D341Med (cell line): ENCODE measurements at regions not wholly inside any gene's neighbourhood (a gene's known extent, or its start where the extent isn't known, plus 50 kb on each side); places are given as distances from the start of the nearest gene placed in this dataset.

ENCODE experiments used
- DNase-seq: peaks from one replicate; pipeline ENCODE4 v3.0.0; 2012; ENCODE audit warnings: low spot score

DNA sequence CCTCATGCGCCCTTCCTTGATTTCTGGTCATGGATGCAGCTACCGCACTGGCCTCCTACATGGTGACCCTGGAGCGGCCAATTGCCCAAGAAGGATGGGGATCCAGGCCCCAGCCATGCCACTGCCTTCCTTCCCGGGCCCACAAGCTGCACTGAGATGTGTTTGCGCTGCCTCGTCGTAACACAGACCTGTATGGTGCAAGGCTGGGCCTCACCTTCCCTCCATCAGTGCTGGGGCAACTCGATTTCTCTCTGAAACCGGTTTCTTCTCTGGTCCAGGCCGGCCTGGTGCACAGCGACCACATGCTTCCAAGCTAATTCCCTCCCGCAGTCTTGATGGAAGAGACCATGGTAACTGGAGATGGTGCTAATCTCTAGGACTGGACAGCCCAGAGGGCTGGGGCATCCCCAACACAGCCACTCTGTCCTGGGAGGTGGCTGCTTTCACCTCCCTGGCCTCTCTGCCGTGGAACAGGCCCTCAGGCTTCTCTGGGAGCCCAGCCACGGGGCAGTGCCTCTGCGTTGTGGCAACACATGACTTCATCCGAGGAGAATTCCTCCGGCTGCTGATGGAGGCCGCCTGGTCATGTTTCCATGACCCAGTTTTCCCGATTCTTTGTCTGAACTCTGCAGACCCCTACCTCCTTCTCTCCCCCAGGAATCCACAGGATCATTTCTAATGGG is 184.2 kb downstream of the GLI2 start:
- DNase-seq, result no peak

GRCh38 chr2:120920454-120921148 is 184.9 kb downstream of the GLI2 start:
- no peak for DNase-seq

DNA sequence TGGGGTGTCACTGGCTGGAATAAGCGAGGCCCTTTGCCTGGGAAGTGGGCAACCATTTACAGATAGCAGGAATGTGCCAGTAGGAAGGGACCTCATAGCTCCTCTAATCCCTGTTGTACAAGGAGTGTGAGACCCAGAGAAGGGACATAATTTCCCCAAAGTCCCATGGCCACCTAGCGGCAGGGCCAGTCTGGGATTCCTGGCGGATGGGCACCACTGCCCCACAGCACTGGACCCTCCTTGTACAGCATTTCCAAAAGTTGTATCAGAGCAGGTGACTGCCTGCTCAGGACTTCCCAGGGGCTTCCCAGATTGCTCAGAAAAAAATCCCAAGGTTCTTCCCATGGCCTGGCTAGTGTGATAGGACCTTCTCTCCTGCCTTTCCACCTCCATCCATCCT is 185.8 kb downstream of the GLI2 start:
- no peak for DNase-seq

GRCh38 chr2:120922571-120923332 is 187.1 kb downstream of the GLI2 start:
- DNase-seq, result no peak

DNA sequence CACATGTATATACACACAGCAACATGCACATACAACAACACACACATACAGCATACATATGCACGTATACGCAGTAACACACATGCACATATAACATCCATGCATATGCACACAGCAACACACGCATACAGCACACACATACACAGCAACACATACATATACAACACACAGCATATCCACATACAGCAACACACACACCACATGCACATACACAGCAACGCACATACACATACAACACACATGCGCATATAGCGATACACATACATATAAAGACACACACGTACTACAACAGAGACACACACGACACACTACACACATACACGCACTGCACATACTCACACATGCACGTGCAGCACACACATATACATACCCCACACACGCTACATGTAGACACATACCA is 187.8 kb downstream of the GLI2 start:
- no peak for DNase-seq

- no peak for DNase-seq
These were observed 189.3 kb downstream of the GLI2 start for GRCh38 chr2:120924924-120925323.

DNA sequence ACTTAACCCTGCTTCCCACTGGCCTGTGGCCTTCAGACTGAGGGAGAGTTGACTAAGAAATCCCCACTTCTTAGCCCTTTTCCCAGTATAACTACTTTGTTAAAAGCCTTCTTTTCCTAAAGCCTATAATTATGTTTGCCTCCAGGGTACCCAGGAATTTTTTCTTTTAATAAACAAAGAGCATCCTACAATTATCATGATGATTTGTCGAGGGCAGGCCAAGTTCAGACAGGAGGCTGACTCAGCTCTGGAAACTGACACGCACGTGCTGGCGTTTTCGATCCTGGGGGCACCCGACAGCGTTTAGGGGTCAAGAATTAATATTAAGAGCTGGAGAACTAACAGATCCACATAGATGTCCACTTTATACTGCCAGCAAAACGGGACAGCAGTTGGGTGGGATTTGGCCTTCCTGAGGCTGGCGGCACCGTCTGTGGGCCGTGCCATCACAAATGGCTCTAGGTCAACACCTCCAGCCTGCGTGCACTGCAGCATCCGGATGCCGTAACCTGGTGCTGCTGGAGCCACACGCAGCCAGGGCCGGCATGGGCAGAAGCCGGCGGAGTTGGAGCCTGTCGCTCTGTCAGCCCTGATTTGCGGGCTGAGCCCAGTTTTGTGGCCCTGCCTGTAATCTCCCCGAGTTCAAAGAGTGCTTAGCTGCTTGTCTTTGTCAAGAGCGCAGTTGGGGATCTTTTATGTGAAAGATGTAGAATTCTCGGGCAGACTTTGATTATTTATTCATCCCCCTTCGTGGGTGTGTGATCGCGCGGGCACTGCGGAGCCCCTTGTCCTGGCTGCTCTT is 191.0 kb downstream of the GLI2 start:
- no peak for DNase-seq

GRCh38 chr2:120927265-120927628 is 191.6 kb downstream of the GLI2 start:
- no peak for DNase-seq

DNA sequence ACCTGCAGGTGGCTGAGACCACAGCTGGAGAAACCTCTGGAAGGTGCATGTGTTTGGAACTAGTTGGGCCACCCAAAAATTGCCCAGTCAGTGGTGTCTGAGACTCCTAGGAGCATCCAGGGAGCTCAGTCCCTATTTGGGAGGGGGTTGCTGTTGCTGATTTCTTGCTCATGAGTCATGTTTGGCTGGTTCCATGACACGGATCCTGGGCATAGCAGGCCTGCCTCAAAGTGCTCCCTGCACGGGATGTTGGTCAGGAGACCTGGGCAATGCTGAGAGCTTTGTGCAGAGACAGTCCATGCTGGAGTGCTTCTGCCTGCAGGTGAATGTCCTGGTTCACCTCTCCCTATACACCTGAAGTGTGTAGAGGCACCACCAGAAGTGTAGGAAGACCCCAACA is 194.2 kb downstream of the GLI2 start:
- DNase-seq, result no peak

GRCh38 chr2:120930236-120930635 is 194.6 kb downstream of the GLI2 start:
- no peak for DNase-seq

DNA sequence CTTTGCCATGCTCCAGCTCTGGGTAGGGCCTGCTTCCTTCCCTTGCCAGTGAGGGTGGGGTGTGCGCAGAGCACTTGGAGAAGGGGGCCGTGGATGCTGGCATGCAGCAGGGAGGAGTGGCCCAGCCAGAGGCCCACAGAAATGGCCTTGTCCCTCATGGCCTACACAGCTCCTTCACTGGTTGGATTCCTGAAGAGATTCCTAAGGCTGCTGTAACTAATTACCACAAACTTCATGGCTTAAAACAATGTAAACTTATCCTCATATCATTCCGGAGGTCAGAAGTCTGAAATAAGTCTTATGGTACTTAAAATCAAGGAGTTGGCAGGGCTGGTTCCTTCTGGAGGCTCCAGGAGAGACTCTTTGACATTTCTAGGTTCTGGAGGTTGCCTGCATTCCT is 195.2 kb downstream of the GLI2 start:
- no peak for DNase-seq

DNA sequence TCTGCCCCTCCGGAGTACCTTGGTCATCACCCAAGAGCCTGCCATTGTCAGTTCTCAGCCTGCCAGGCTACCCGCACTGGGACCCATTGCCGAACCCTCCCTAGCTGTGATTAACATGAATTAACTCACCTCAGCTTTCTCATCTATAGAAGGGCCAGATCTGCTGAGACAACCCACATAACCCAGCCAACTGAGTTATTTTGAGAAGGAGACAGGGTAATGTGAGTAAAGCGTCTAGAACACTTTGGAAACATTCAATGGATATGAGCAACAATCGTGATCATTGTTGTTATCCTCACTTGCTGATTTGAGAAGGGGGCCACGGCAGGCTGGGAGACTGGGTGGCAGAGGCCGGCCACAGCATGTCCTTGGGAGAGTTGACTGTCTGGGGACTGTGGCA is 196.8 kb downstream of the GLI2 start:
- DNase-seq, result no peak

GRCh38 chr2:120932881-120933280 is 197.2 kb downstream of the GLI2 start:
- no peak for DNase-seq

DNA sequence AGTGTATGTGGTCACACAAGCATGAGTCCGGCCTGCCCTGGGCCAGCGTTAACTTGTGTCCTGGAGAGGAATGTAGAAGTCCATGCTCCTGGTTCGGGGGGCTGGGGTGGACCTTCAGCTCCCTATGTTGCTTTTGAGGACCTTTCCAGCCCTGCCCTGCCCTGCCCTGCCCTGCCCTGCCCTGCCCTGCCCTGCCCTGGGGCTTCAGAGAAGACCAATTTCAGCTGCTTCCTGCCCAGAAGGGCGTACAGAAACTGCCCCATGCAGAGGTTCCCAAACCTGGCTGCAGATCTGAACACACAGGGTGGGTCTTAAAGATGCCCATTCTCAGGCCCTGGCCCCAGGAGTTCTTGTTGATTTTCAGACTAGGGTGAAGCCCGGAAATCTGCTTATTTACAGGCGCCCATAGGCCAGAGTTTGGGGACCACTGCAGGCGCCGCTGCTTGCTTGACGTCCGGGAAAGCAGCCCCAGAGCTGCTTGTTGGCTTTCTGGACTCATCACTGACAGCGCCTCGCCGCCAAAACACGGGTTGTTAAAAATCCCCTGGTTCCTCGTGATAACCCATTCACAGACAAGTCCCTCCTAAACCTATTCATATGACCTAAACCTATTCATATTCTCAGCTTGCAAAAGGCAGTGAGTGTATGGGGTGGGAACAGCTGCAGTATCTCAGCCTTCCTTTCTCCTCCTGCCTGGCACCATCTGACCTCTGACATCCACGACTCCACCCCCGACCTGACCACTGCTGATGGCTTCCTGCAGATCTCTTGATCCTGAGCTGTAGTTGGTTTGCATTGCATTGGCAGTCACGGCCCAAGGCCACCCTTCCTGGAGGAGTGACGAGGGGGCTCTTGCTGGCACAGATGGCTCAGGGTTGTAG is 198.3 kb downstream of the GLI2 start:
- no peak for DNase-seq

DNA sequence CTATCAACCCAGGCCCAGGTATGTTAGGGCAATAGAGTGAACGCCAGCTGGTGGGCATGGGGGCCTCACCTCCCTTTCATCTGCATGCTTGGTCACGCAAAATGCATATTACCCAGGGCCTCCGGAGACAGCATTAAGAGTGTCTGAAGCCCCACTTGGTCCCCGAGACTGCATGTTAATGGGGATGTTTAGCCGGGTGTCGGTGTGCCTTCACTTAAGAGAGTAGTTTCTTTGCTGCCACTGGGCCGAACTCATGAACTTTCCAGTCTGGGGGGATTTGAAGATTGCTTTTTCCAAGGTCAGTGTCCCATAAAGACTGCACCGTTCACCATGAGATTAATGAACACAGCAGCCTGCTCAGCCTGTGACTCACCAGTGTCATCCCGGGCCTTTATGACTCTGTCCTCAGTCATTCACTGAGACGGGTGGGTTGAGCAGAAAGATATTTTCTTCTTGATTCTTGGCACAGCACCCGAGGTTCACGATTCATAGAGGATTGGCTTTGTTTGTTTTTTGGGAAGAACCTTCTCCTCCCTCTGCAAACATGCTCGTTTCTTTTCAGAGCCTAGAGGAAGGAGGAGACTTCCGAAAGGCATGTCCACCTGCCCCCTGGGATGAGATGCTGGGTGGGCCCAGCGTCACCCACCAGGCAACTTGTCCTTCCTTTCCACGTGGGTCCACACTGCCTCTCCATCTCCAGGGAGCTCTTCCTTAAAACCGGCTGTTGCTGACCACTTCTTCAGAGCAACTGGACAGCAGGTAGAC is 199.1 kb downstream of the GLI2 start:
- no peak for DNase-seq

DNA sequence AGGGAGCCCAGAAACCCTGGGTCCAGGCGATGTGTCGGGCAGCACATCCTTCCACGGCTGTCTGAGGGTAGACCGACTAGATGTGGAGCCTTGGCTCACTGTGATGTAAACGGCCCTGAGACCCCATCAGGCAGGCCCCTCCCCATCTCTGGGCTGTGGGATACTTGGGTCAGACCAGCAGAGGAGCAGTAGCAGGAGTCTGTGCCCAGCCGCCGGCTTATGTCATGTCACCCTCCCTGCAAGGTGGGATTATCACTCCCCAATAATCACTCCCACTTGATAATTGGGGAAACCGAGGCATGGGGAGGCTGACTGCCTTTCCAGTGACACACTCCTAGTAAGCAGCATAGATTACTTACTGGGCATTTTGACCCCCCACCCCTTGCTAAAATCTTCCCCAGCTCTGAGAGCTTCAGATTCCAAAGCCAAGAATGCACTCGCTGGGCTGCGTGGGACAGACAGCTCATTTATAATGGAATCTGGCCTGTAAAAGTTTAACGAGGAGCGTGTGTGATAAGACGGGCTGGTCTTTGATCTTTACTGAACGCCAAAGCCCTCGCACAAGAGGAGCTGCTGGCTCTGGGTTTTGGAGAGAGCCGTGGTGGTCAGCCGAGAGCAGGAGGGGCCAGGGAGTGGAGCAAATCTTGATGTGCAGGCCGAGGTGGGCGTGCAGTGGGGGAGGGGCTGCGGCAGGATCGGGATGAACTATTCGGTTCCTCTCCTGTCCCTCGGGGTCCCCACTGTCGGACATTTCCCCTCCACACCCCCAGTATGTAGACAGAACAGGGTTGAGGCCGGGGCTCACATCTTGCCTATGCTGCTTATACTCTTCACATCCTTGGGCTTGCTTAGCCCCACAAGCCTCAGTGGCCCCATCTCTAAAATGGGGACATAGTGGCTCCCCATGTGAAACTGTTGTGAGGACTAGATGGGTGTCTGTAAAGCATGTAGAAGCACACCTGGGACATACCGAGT is 200.0 kb downstream of the GLI2 start:
- no peak for DNase-seq

- DNase-seq, result no peak
These were observed 201.0 kb downstream of the GLI2 start for GRCh38 chr2:120936476-120937334.

- DNase-seq, result no peak
These were observed 202.0 kb downstream of the GLI2 start for GRCh38 chr2:120937686-120938044.
